Activated naive CD8-positive, alpha-beta T cell treated with anti-CD3 and anti-CD28 coated beads, Interleukin-2, amount 50 U/mL, for 24 hours (primary cell): ENCODE measurements at regions not wholly inside any gene's neighbourhood (a gene's known extent, or its start where the extent isn't known, plus 50 kb on each side); places are given as distances from the start of the nearest gene placed in this dataset.

Experiments used
- ATAC-seq: fragments of 150-1000 bp; cut with Tn5 transposase; one replicate; pipeline ENCODE4 v1.10.0; 2021
- DNase-seq: peaks from one replicate; pipeline ENCODE4 v3.0.0; 2021
- H3K27ac Mint-ChIP-seq: one replicate; pipeline ENCODE4 v1.8.0; 2021; ENCODE audit warnings: mild to moderate bottlenecking, mixed read lengths
- H3K27me3 Mint-ChIP-seq: one replicate; pipeline ENCODE4 v1.8.0; 2021; ENCODE audit warnings: mixed read lengths
- H3K36me3 Mint-ChIP-seq: one replicate; pipeline ENCODE4 v1.8.0; 2021; ENCODE audit warnings: low read depth, mixed read lengths
- H3K4me1 Mint-ChIP-seq: one replicate; pipeline ENCODE4 v1.8.0; 2021; ENCODE audit warnings: mixed read lengths
- H3K4me3 Mint-ChIP-seq: one replicate; pipeline ENCODE4 v1.8.0; 2021; ENCODE audit warnings: mild to moderate bottlenecking, moderate library complexity, mixed read lengths
- H3K9me3 Mint-ChIP-seq: one replicate; pipeline ENCODE4 v1.8.0; 2021; ENCODE audit warnings: mixed read lengths

GRCh38 chr5:167861129-167861927 is 430.1 kb upstream of the WWC1 start:
- no peaks in the 10 kb centered on the region for H3K4me1 Mint-ChIP-seq
- H3K4me3 Mint-ChIP-seq: no peak overlapping the region
- DNase-seq: peak; percentile 2

GRCh38 chr5:167861928-167862426 is 429.5 kb upstream of the WWC1 start:
- Mint-ChIP-seq H3K4me1 (no peaks in the 10 kb centered on the region), H3K4me3 (no peak overlapping the region), H3K9me3 (peaks cover 4% of the 10 kb centered on the region), H3K27me3 (no peaks in the 10 kb centered on the region), H3K36me3 (no peaks in the 10 kb centered on the region), H3K27ac (no peak overlapping the region)
- DNase-seq: no peak
- ATAC-seq: no peak

More at GRCh38 chr5:167861129-167861927, 430.1 kb upstream of the WWC1 start:
- ATAC-seq: no peak
- no peaks in the 10 kb centered on the region for H3K36me3 Mint-ChIP-seq
- H3K9me3 Mint-ChIP-seq: peaks cover 4% of the 10 kb centered on the region
- no peak overlapping the region for H3K27ac Mint-ChIP-seq
- H3K27me3 Mint-ChIP-seq: no peaks in the 10 kb centered on the region

- ATAC-seq: no peak
- Mint-ChIP-seq H3K9me3 (peaks cover 4% of the 10 kb centered on the region), H3K27me3 (no peaks in the 10 kb centered on the region), H3K4me3 (no peak overlapping the region), H3K4me1 (no peaks in the 10 kb centered on the region), H3K36me3 (no peaks in the 10 kb centered on the region), H3K27ac (no peak overlapping the region)
- DNase-seq: no peak
Measured at GRCh38 chr5:167863883-167864282, 427.6 kb upstream of the WWC1 start.

GRCh38 chr5:167864801-167865200 is 426.6 kb upstream of the WWC1 start:
- Mint-ChIP-seq H3K4me1 (no peaks in the 10 kb centered on the region), H3K9me3 (peaks cover 4% of the 10 kb centered on the region), H3K27me3 (no peaks in the 10 kb centered on the region), H3K36me3 (no peaks in the 10 kb centered on the region), H3K4me3 (no peak overlapping the region), H3K27ac (no peak overlapping the region)
- DNase-seq: no peak
- no peak for ATAC-seq

- no peaks in the 10 kb centered on the region for H3K4me1 Mint-ChIP-seq
- H3K27me3 Mint-ChIP-seq: no peaks in the 10 kb centered on the region
- no peak for DNase-seq
- H3K9me3 Mint-ChIP-seq: no peaks in the 10 kb centered on the region
- no peaks in the 10 kb centered on the region for H3K36me3 Mint-ChIP-seq
- H3K4me3 Mint-ChIP-seq: no peak overlapping the region
- ATAC-seq: no peak
- no peak overlapping the region for H3K27ac Mint-ChIP-seq
Measured at GRCh38 chr5:167866797-167867196, 424.6 kb upstream of the WWC1 start.

GRCh38 chr5:167867281-167867680 is 424.2 kb upstream of the WWC1 start:
- H3K27me3 Mint-ChIP-seq: no peaks in the 10 kb centered on the region
- no peaks in the 10 kb centered on the region for H3K36me3 Mint-ChIP-seq
- H3K27ac Mint-ChIP-seq: no peak overlapping the region
- no peak for DNase-seq
- H3K4me3 Mint-ChIP-seq: no peak overlapping the region
- no peak for ATAC-seq
- H3K4me1 Mint-ChIP-seq: no peaks in the 10 kb centered on the region
- no peaks in the 10 kb centered on the region for H3K9me3 Mint-ChIP-seq

GRCh38 chr5:167869125-167869524 is 422.3 kb upstream of the WWC1 start:
- no peak overlapping the region for H3K27ac Mint-ChIP-seq
- DNase-seq (no peak), ATAC-seq (no peak)
- H3K9me3 Mint-ChIP-seq: peaks cover 4% of the 10 kb centered on the region
- no peaks in the 10 kb centered on the region for H3K4me1 Mint-ChIP-seq
- no peaks in the 10 kb centered on the region for H3K36me3 Mint-ChIP-seq
- no peaks in the 10 kb centered on the region for H3K27me3 Mint-ChIP-seq
- no peak overlapping the region for H3K4me3 Mint-ChIP-seq

- Mint-ChIP-seq H3K36me3 (no peaks in the 10 kb centered on the region), H3K4me1 (no peaks in the 10 kb centered on the region), H3K4me3 (no peak overlapping the region), H3K27me3 (no peaks in the 10 kb centered on the region), H3K27ac (no peak overlapping the region), H3K9me3 (peaks cover 10% of the 10 kb centered on the region)
- no peak for DNase-seq
- no peak for ATAC-seq
Measured at GRCh38 chr5:167870055-167870454, 421.4 kb upstream of the WWC1 start.

GRCh38 chr5:167871091-167871490 is 420.4 kb upstream of the WWC1 start:
- no peaks in the 10 kb centered on the region for H3K27me3 Mint-ChIP-seq
- ATAC-seq: no peak
- peaks cover 10% of the 10 kb centered on the region for H3K9me3 Mint-ChIP-seq

GRCh38 chr5:167872791-167873190 is 418.7 kb upstream of the WWC1 start:
- H3K36me3 Mint-ChIP-seq: no peaks in the 10 kb centered on the region
- no peak for DNase-seq
- no peak overlapping the region for H3K27ac Mint-ChIP-seq
- no peaks in the 10 kb centered on the region for H3K27me3 Mint-ChIP-seq
- no peak for ATAC-seq
- H3K4me1 Mint-ChIP-seq: no peaks in the 10 kb centered on the region
- H3K4me3 Mint-ChIP-seq: no peak overlapping the region
- peaks cover 10% of the 10 kb centered on the region for H3K9me3 Mint-ChIP-seq

More at GRCh38 chr5:167871091-167871490, 420.4 kb upstream of the WWC1 start:
- DNase-seq: no peak
- no peaks in the 10 kb centered on the region for H3K36me3 Mint-ChIP-seq
- H3K4me3 Mint-ChIP-seq: no peak overlapping the region
- H3K27ac Mint-ChIP-seq: no peak overlapping the region
- no peaks in the 10 kb centered on the region for H3K4me1 Mint-ChIP-seq

GRCh38 chr5:167877114-167877722 is 414.2 kb upstream of the WWC1 start:
- no peak for ATAC-seq
- Mint-ChIP-seq H3K4me3 (no peak overlapping the region), H3K36me3 (no peaks in the 10 kb centered on the region)

GRCh38 chr5:167877924-167878323 is 413.5 kb upstream of the WWC1 start:
- Mint-ChIP-seq H3K27ac (no peak overlapping the region), H3K4me1 (no peaks in the 10 kb centered on the region), H3K36me3 (no peaks in the 10 kb centered on the region), H3K4me3 (no peak overlapping the region), H3K27me3 (no peaks in the 10 kb centered on the region), H3K9me3 (peaks cover 10% of the 10 kb centered on the region)
- DNase-seq (no peak), ATAC-seq (no peak)

More at GRCh38 chr5:167877114-167877722, 414.2 kb upstream of the WWC1 start:
- Mint-ChIP-seq H3K9me3 (peaks cover 10% of the 10 kb centered on the region), H3K27ac (no peak overlapping the region), H3K27me3 (no peaks in the 10 kb centered on the region), H3K4me1 (no peaks in the 10 kb centered on the region)
- no peak for DNase-seq

- no peak for ATAC-seq
- Mint-ChIP-seq H3K27ac (no peak overlapping the region), H3K36me3 (no peaks in the 10 kb centered on the region), H3K4me3 (no peak overlapping the region), H3K27me3 (no peaks in the 10 kb centered on the region), H3K9me3 (no peaks in the 10 kb centered on the region), H3K4me1 (no peaks in the 10 kb centered on the region)
- DNase-seq: no peak
Measured at GRCh38 chr5:167880420-167880819, 411.0 kb upstream of the WWC1 start.

GRCh38 chr5:167881041-167881440 is 410.4 kb upstream of the WWC1 start:
- Mint-ChIP-seq H3K36me3 (no peaks in the 10 kb centered on the region), H3K4me3 (no peak overlapping the region), H3K27ac (no peak overlapping the region), H3K27me3 (no peaks in the 10 kb centered on the region), H3K4me1 (no peaks in the 10 kb centered on the region), H3K9me3 (no peaks in the 10 kb centered on the region)
- DNase-seq (no peak), ATAC-seq (no peak)

- no peaks in the 10 kb centered on the region for H3K36me3 Mint-ChIP-seq
- H3K9me3 Mint-ChIP-seq: peaks cover 3% of the 10 kb centered on the region
- H3K27me3 Mint-ChIP-seq: no peaks in the 10 kb centered on the region
- H3K4me1 Mint-ChIP-seq: no peaks in the 10 kb centered on the region
- no peak overlapping the region for H3K4me3 Mint-ChIP-seq
- H3K27ac Mint-ChIP-seq: no peak overlapping the region
- no peak for DNase-seq
- ATAC-seq: no peak
Measured at GRCh38 chr5:167886196-167886595, 405.2 kb upstream of the WWC1 start.
